HL-60 (cell line): ENCODE measurements at regions not wholly inside any gene's neighbourhood (a gene's known extent, or its start where the extent isn't known, plus 50 kb on each side); places are given as distances from the start of the nearest gene placed in this dataset.

ENCODE experiments used
- GABPA ChIP-seq: IDR thresholded peaks from 2 replicates; pipeline ENCODE4 v1.6.1; 2012; ENCODE audit warnings: low read depth
- POLR2AphosphoS5 ChIP-seq: IDR thresholded peaks from 2 replicates; pipeline ENCODE4 v1.6.1; 2012; ENCODE audit warnings: low read depth
- TF ChIP-seq, protein P1 (sequence below): IDR thresholded peaks from one replicate; pipeline ENCODE4 v1.5.1; 2011; ENCODE audit warnings: low read length, control low read depth, inconsistent platforms; ENCODE audit not compliant: insufficient read depth

DNA sequence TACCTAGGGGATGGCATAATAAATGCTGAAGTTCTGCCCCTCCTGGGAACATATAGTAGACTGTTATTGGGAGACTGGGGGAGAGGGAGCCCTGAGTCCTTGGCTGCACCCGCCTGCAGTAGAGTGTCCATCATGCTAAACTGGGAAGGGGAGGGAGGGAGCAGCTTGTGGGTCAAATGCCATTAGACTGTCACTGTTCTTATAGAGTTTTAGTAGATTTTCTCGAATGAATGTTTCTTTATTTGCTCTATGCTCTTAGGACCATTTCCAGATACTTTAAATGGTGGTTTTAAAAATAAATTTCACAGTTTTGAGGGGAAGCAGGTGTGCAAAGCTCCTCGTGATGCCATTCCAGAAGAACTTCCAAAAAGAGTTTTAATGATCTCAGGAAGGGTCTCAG is 111.6 kb upstream of the USP9X start:
- TF ChIP-seq, protein P1, sequence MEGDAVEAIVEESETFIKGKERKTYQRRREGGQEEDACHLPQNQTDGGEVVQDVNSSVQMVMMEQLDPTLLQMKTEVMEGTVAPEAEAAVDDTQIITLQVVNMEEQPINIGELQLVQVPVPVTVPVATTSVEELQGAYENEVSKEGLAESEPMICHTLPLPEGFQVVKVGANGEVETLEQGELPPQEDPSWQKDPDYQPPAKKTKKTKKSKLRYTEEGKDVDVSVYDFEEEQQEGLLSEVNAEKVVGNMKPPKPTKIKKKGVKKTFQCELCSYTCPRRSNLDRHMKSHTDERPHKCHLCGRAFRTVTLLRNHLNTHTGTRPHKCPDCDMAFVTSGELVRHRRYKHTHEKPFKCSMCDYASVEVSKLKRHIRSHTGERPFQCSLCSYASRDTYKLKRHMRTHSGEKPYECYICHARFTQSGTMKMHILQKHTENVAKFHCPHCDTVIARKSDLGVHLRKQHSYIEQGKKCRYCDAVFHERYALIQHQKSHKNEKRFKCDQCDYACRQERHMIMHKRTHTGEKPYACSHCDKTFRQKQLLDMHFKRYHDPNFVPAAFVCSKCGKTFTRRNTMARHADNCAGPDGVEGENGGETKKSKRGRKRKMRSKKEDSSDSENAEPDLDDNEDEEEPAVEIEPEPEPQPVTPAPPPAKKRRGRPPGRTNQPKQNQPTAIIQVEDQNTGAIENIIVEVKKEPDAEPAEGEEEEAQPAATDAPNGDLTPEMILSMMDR = no peak
- TF ChIP-seq POLR2AphosphoS5 = no peak
- TF ChIP-seq GABPA = no peak
